ENCODE measurements at regions not wholly inside any gene's neighbourhood (a gene's known extent, or its start where the extent isn't known, plus 50 kb on each side); places are given as distances from the start of the nearest gene placed in this dataset.
"Not testable (repeated sequence)": the region's sequence is repeated elsewhere in the genome, so short reads cannot be mapped to it uniquely, and the experiment has no call there.

- H3K4me3 Mint-ChIP-seq (ENCODE audit: unreplicated experiment); H3K27me3 Mint-ChIP-seq (ENCODE audit: insufficient read depth, unreplicated experiment); POLR2A ChIA-PET; BruUV-seq (replicated peaks); DNase-seq (ENCODE audit: unreplicated experiment); H3K27ac Mint-ChIP-seq (ENCODE audit: low read depth, unreplicated experiment); H3K4me1 Mint-ChIP-seq (ENCODE audit: insufficient read depth, unreplicated experiment); intact Hi-C loops (cut with micrococcal nuclease); CTCF ChIA-PET; H3K36me3 Mint-ChIP-seq (ENCODE audit: insufficient read depth, unreplicated experiment): not testable (repeated sequence)
- peaks cover 14% of the 10 kb centered on the region for H3K9me3 Mint-ChIP-seq (ENCODE audit: unreplicated experiment)
Observed at GRCh38 chr18:14460364-14460763, 83.0 kb downstream of the POTEC start.

- CTCF ChIA-PET; intact Hi-C loops (cut with micrococcal nuclease); H3K4me1 Mint-ChIP-seq (ENCODE audit: insufficient read depth, unreplicated experiment); H3K36me3 Mint-ChIP-seq (ENCODE audit: insufficient read depth, unreplicated experiment); DNase-seq (ENCODE audit: unreplicated experiment); POLR2A ChIA-PET; BruUV-seq (replicated peaks); H3K4me3 Mint-ChIP-seq (ENCODE audit: unreplicated experiment); H3K27me3 Mint-ChIP-seq (ENCODE audit: insufficient read depth, unreplicated experiment); H3K27ac Mint-ChIP-seq (ENCODE audit: low read depth, unreplicated experiment): not testable (repeated sequence)
- peaks cover 14% of the 10 kb centered on the region for H3K9me3 Mint-ChIP-seq (ENCODE audit: unreplicated experiment)
Observed at GRCh38 chr18:14459826-14460225, 83.6 kb downstream of the POTEC start.

GRCh38 chr18:14458009-14458945, 85.1 kb downstream of the POTEC start:
- CTCF ChIA-PET; H3K27me3 Mint-ChIP-seq (ENCODE audit: insufficient read depth, unreplicated experiment); H3K27ac Mint-ChIP-seq (ENCODE audit: low read depth, unreplicated experiment); H3K9me3 Mint-ChIP-seq (ENCODE audit: unreplicated experiment); H3K4me1 Mint-ChIP-seq (ENCODE audit: insufficient read depth, unreplicated experiment); intact Hi-C loops (cut with micrococcal nuclease); H3K36me3 Mint-ChIP-seq (ENCODE audit: insufficient read depth, unreplicated experiment); BruUV-seq (replicated peaks); POLR2A ChIA-PET: not testable (repeated sequence)
- H3K4me3 Mint-ChIP-seq (ENCODE audit: unreplicated experiment), result peak overlapping the region; percentile 61
- DNase-seq (ENCODE audit: unreplicated experiment), result peak; percentile 52
- TF ChIP-seq CTCF (IDR thresholded peaks at IDR 0.05; ENCODE audit: unreplicated experiment), result peak; percentile 42

GRCh38 chr18:14450637-14451009, 92.8 kb downstream of the POTEC start:
- H3K9me3 Mint-ChIP-seq (ENCODE audit: unreplicated experiment); BruUV-seq (replicated peaks); CTCF ChIA-PET; H3K27me3 Mint-ChIP-seq (ENCODE audit: insufficient read depth, unreplicated experiment); H3K36me3 Mint-ChIP-seq (ENCODE audit: insufficient read depth, unreplicated experiment); POLR2A ChIA-PET; H3K27ac Mint-ChIP-seq (ENCODE audit: low read depth, unreplicated experiment); intact Hi-C loops (cut with micrococcal nuclease): not testable (repeated sequence)
- peaks cover 12% of the 10 kb centered on the region for H3K4me1 Mint-ChIP-seq (ENCODE audit: insufficient read depth, unreplicated experiment)
- peak overlapping the region; percentile 61 for H3K4me3 Mint-ChIP-seq (ENCODE audit: unreplicated experiment)
- DNase-seq (ENCODE audit: unreplicated experiment), result peak; percentile 27

- H3K27me3 Mint-ChIP-seq (ENCODE audit: insufficient read depth, unreplicated experiment); CTCF ChIA-PET; BruUV-seq (replicated peaks): not testable (repeated sequence)
Observed at GRCh38 chr18:14449995-14450636, 93.3 kb downstream of the POTEC start.

GRCh38 chr18:14449062-14449461, 94.3 kb downstream of the POTEC start:
- CTCF ChIA-PET; DNase-seq (ENCODE audit: unreplicated experiment); POLR2A ChIA-PET; H3K36me3 Mint-ChIP-seq (ENCODE audit: insufficient read depth, unreplicated experiment); H3K27me3 Mint-ChIP-seq (ENCODE audit: insufficient read depth, unreplicated experiment); H3K4me3 Mint-ChIP-seq (ENCODE audit: unreplicated experiment); BruUV-seq (replicated peaks); H3K27ac Mint-ChIP-seq (ENCODE audit: low read depth, unreplicated experiment); intact Hi-C loops (cut with micrococcal nuclease); H3K9me3 Mint-ChIP-seq (ENCODE audit: unreplicated experiment): not testable (repeated sequence)
- peaks cover 12% of the 10 kb centered on the region for H3K4me1 Mint-ChIP-seq (ENCODE audit: insufficient read depth, unreplicated experiment)

More at GRCh38 chr18:14449995-14450636, 93.3 kb downstream of the POTEC start:
- peak overlapping the region; percentile 61 for H3K4me3 Mint-ChIP-seq (ENCODE audit: unreplicated experiment)
- H3K36me3 Mint-ChIP-seq (ENCODE audit: insufficient read depth, unreplicated experiment); POLR2A ChIA-PET; H3K9me3 Mint-ChIP-seq (ENCODE audit: unreplicated experiment); intact Hi-C loops (cut with micrococcal nuclease); DNase-seq (ENCODE audit: unreplicated experiment); H3K27ac Mint-ChIP-seq (ENCODE audit: low read depth, unreplicated experiment): not testable (repeated sequence)
- TF ChIP-seq CTCF (IDR thresholded peaks at IDR 0.05; ENCODE audit: unreplicated experiment), result peak; percentile 17
- peaks cover 12% of the 10 kb centered on the region for H3K4me1 Mint-ChIP-seq (ENCODE audit: insufficient read depth, unreplicated experiment)

- H3K27me3 Mint-ChIP-seq (ENCODE audit: insufficient read depth, unreplicated experiment); intact Hi-C loops (cut with micrococcal nuclease); H3K36me3 Mint-ChIP-seq (ENCODE audit: insufficient read depth, unreplicated experiment); POLR2A ChIA-PET; H3K4me3 Mint-ChIP-seq (ENCODE audit: unreplicated experiment); CTCF ChIA-PET; H3K27ac Mint-ChIP-seq (ENCODE audit: low read depth, unreplicated experiment); DNase-seq (ENCODE audit: unreplicated experiment); H3K9me3 Mint-ChIP-seq (ENCODE audit: unreplicated experiment); BruUV-seq (replicated peaks): not testable (repeated sequence)
- peaks cover 12% of the 10 kb centered on the region for H3K4me1 Mint-ChIP-seq (ENCODE audit: insufficient read depth, unreplicated experiment)
Observed at GRCh38 chr18:14447715-14448114, 95.7 kb downstream of the POTEC start.

- POLR2A ChIA-PET; H3K36me3 Mint-ChIP-seq (ENCODE audit: insufficient read depth, unreplicated experiment); CTCF ChIA-PET; H3K27ac Mint-ChIP-seq (ENCODE audit: low read depth, unreplicated experiment); DNase-seq (ENCODE audit: unreplicated experiment); H3K4me3 Mint-ChIP-seq (ENCODE audit: unreplicated experiment); intact Hi-C loops (cut with micrococcal nuclease); H3K4me1 Mint-ChIP-seq (ENCODE audit: insufficient read depth, unreplicated experiment); BruUV-seq (replicated peaks); H3K9me3 Mint-ChIP-seq (ENCODE audit: unreplicated experiment); H3K27me3 Mint-ChIP-seq (ENCODE audit: insufficient read depth, unreplicated experiment): not testable (repeated sequence)
Observed at GRCh38 chr18:14435460-14435859, 107.9 kb downstream of the POTEC start.

Measured in MCF 10A (cell line).